ENCODE measurements at regions not wholly inside any gene's neighbourhood (a gene's known extent, or its start where the extent isn't known, plus 50 kb on each side); places are given as distances from the start of the nearest gene placed in this dataset.

GRCh38 chr12:24044941-24045703 is 95.7 kb upstream of the SOX5 start (continued):
- TF ChIP-seq ZNF574 (CRISPR knock-in tag; IDR thresholded peaks at IDR 0.05): no peak
- TF ChIP-seq FOXP4 (CRISPR knock-in tag; IDR thresholded peaks at IDR 0.05): peak; percentile 39
- peak; percentile 83; the same call in 1 of the 2 replicates for TF ChIP-seq HOMEZ (CRISPR knock-in tag; IDR thresholded peaks at IDR 0.05; ENCODE audit: low read depth)
- TF ChIP-seq ZSCAN5A (CRISPR knock-in tag; IDR thresholded peaks at IDR 0.05; ENCODE audit: borderline replicate concordance): no peak
- peak; percentile 69 for TF ChIP-seq CEBPG (CRISPR knock-in tag; IDR thresholded peaks at IDR 0.05)
- peak; percentile 82 for TF ChIP-seq TFE3 (CRISPR knock-in tag; IDR thresholded peaks at IDR 0.05)
- 0 out of 2 replicates have a peak, but pooled peaks have one; percentile 2 for TF ChIP-seq PRDM10 (CRISPR knock-in tag; IDR thresholded peaks at IDR 0.05; ENCODE audit: low read depth)
- TF ChIP-seq ZNF615 (CRISPR knock-in tag; IDR thresholded peaks at IDR 0.05; ENCODE audit: borderline replicate concordance): no peak
- no peak for TF ChIP-seq ELK4 (CRISPR knock-in tag; IDR thresholded peaks at IDR 0.05; ENCODE audit: borderline replicate concordance)
- TF ChIP-seq SP5 (CRISPR knock-in tag; IDR thresholded peaks at IDR 0.05; ENCODE audit: borderline replicate concordance, low read depth): peak; percentile 88

All from HepG2 (cell line).